T-cell (primary cell): ENCODE measurements at regions not wholly inside any gene's neighbourhood (a gene's known extent, or its start where the extent isn't known, plus 50 kb on each side); places are given as distances from the start of the nearest gene placed in this dataset.

Experiments used
- ATAC-seq, 4 experiments: fragments of 200-7000 bp in 3 of 4; fragments of 150-1000 bp in 1 of 4; cut with Tn5 transposase; replicated peaks in 1 of 4; 1 replicate in 3 of 4; 2 replicates in 1 of 4; pipeline ENCODE4 v1.10.0; 2021; ENCODE audit warnings: moderate library complexity in 3 of 4, mild to moderate bottlenecking in 2 of 4, moderate number of reproducible peaks in 1 of 4
- CTCF ChIA-PET, 2 donors: fragments of 300-600 bp; sonication (Branson Sonifier 250); formaldehyde crosslinking; loops; one replicate each; lab custom pipeline; 2022; ENCODE audit warnings: antibody characterized with exemption in 2 of 2; lab: Charles Lee
- POLR2A ChIA-PET, 2 donors: fragments of 300-600 bp; sonication (Branson Sonifier 250); formaldehyde crosslinking; loops; one replicate each; lab custom pipeline; 2022; ENCODE audit warnings: antibody characterized with exemption in 2 of 2; lab: Charles Lee
- DNase-seq, 35 experiments: peaks; one replicate each; pipeline versions ENCODE4 v3.0.0 to v3.0.0-alpha.2; 2013 to 2023
- H3K27ac ChIP-seq: one replicate; pipeline ENCODE4 v1.5.1; 2013; ENCODE audit warnings: low read length
- H3K27me3 ChIP-seq, 2 experiments: replicated peaks in 1 of 2; 1 replicate in 1 of 2; 2 replicates in 1 of 2; pipeline versions ENCODE4 v1.6.1 to v1.7.0; 2013; ENCODE audit warnings: low read length in 1 of 2, mixed read lengths in 1 of 2; ENCODE audit not compliant: control insufficient read depth in 2 of 2, insufficient read depth in 2 of 2; ENCODE audit errors: extremely low read depth in 1 of 2
- H3K36me3 ChIP-seq, 2 donors: 1 replicate in 1 of 2; 2 replicates in 1 of 2; pipeline versions ENCODE4 v1.6.1 to v1.7.0; 2013; ENCODE audit warnings: low read length in 1 of 2; ENCODE audit not compliant: control insufficient read depth in 2 of 2, insufficient read depth in 1 of 2; ENCODE audit errors: extremely low read depth in 1 of 2
- H3K4me1 ChIP-seq, 2 experiments: 1 replicate in 1 of 2; 2 replicates in 1 of 2; pipeline versions ENCODE4 v1.6.1 to v1.7.0; 2013; ENCODE audit warnings: low read length in 2 of 2, mixed read lengths in 1 of 2; ENCODE audit not compliant: insufficient read depth in 2 of 2, control insufficient read depth in 1 of 2; ENCODE audit errors: extremely low read depth in 1 of 2
- H3K4me3 ChIP-seq, 2 donors: 1 replicate in 1 of 2; 2 replicates in 1 of 2; pipeline versions ENCODE4 v1.5.1 to v1.7.0; 2013; ENCODE audit warnings: mild to moderate bottlenecking in 2 of 2, low read length in 1 of 2, moderate library complexity in 1 of 2; ENCODE audit not compliant: control insufficient read depth in 1 of 2; ENCODE audit errors: extremely low read depth in 1 of 2
- H3K9me3 ChIP-seq: 2 replicates; pipeline ENCODE4 v1.7.0; 2013
- H3K27ac Mint-ChIP-seq, 2 donors: one replicate each; pipeline ENCODE4 v1.8.0; 2020 to 2021; ENCODE audit warnings: mild to moderate bottlenecking in 2 of 2, mixed read lengths in 2 of 2
- H3K27me3 Mint-ChIP-seq, 2 donors: one replicate each; pipeline ENCODE4 v1.8.0; 2021 to 2022; ENCODE audit warnings: mixed read lengths in 2 of 2
- H3K36me3 Mint-ChIP-seq: one replicate; pipeline ENCODE4 v1.8.0; 2021; ENCODE audit warnings: mixed read lengths
- H3K4me1 Mint-ChIP-seq, 3 donors: one replicate each; pipeline ENCODE4 v1.8.0; 2020 to 2022; ENCODE audit warnings: mixed read lengths in 3 of 3, mild to moderate bottlenecking in 1 of 3
- H3K4me3 Mint-ChIP-seq, 3 donors: one replicate each; pipeline ENCODE4 v1.8.0; 2020 to 2022; ENCODE audit warnings: mild to moderate bottlenecking in 3 of 3, mixed read lengths in 3 of 3, moderate library complexity in 3 of 3
- H3K9me3 Mint-ChIP-seq, 3 donors: one replicate each; pipeline ENCODE4 v1.8.0; 2020 to 2022; ENCODE audit warnings: mixed read lengths in 3 of 3
- WGBS: methylation state at CpG from one replicate; pipeline ENCODE4 v1.1.5; 2013; ENCODE audit warnings: missing lambda C conversion rate; ENCODE audit not compliant: insufficient coverage; 5-methylcytosine and 5-hydroxymethylcytosine counted together

- ChIA-PET CTCF (no interaction called here), POLR2A (no interaction called here)
- Histone ChIP-seq H3K27ac (no peak overlapping the region), H3K36me3 (no peaks in the 10 kb centered on the region), H3K4me3 (no peak overlapping the region), H3K9me3 (no peaks in the 10 kb centered on the region), H3K27me3 (no peaks in the 10 kb centered on the region), H3K4me1 (no peaks in the 10 kb centered on the region)
- Mint-ChIP-seq H3K27me3 (peaks cover 0 to 6% of the 10 kb centered on the region in 2 donors), H3K9me3 (no peaks in the 10 kb centered on the region), H3K4me3 (no peak overlapping the region), H3K4me1 (no peaks in the 10 kb centered on the region), H3K27ac (no peak overlapping the region), H3K36me3 (no peaks in the 10 kb centered on the region)
- 80% methylated on average over 1 of the region's 3 CpGs for WGBS
- no peak for DNase-seq
- ATAC-seq = no peak
These were observed 170.4 kb upstream of the LRRN1 start for GRCh38 chr3:3628676-3629328.

- Mint-ChIP-seq H3K9me3 (no peaks in the 10 kb centered on the region), H3K36me3 (no peaks in the 10 kb centered on the region), H3K4me3 (no peak overlapping the region), H3K27ac (no peak overlapping the region), H3K27me3 (peaks cover 0 to 3% of the 10 kb centered on the region in 2 donors), H3K4me1 (no peaks in the 10 kb centered on the region)
- ChIA-PET CTCF (interaction anchor here in 1 of 2 donors (0.6 kb wide), 2 partner anchors 16 to 864 kb away, joined by 5 to 6 read pairs; no protein-coding TSS in a partner anchor), POLR2A (no interaction called here)
- no peak overlapping the region for H3K27ac ChIP-seq
- no peaks in the 10 kb centered on the region for H3K27me3 ChIP-seq
- H3K9me3 ChIP-seq = no peaks in the 10 kb centered on the region
- no peaks in the 10 kb centered on the region for H3K4me1 ChIP-seq
- ATAC-seq (no peak), DNase-seq (no peak)
- WGBS = no CpG with 5 or more reads among the region's 3 CpGs
- H3K4me3 ChIP-seq = no peak overlapping the region
- no peaks in the 10 kb centered on the region for H3K36me3 ChIP-seq
These were observed 172.1 kb upstream of the LRRN1 start for GRCh38 chr3:3627114-3627513.

- H3K36me3 Mint-ChIP-seq = no peaks in the 10 kb centered on the region
- no peak for ATAC-seq
- no peak for DNase-seq
- no peaks in the 10 kb centered on the region for H3K27me3 ChIP-seq
- no peak overlapping the region for H3K4me3 Mint-ChIP-seq
- no peaks in the 10 kb centered on the region for H3K9me3 ChIP-seq
- no peaks in the 10 kb centered on the region for H3K9me3 Mint-ChIP-seq
- H3K27me3 Mint-ChIP-seq = no peaks in the 10 kb centered on the region
- no peak overlapping the region for H3K27ac ChIP-seq
- H3K4me3 ChIP-seq = no peak overlapping the region
- no peaks in the 10 kb centered on the region for H3K36me3 ChIP-seq
- CTCF ChIA-PET = no interaction called here
- H3K4me1 ChIP-seq = no peaks in the 10 kb centered on the region
- no peaks in the 10 kb centered on the region for H3K4me1 Mint-ChIP-seq
- POLR2A ChIA-PET = no interaction called here
- 69% methylated on average over 2 of the region's 4 CpGs for WGBS
- H3K27ac Mint-ChIP-seq = no peak overlapping the region
These were observed 173.5 kb upstream of the LRRN1 start for GRCh38 chr3:3625544-3626271.

DNA sequence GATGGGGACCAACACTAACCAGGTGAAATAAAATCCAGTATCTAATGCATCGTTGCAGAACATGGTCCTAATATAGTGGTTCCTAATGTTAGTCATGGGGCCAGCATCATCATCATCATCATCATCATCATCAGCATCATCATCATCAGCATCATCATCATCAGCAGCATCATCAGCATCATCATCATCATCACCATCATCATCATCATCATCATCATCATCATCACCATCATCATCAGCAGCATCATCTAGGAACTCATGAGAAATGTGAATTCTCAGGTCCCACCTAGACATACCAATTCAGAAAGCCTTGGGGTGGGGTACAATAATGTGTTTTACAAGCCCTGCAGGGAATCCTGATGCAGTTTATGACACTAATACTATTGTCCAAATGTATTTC, 179.4 kb upstream of the LRRN1 start:
- Histone ChIP-seq H3K27ac (no peak overlapping the region), H3K36me3 (no peaks in the 10 kb centered on the region), H3K4me3 (no peak overlapping the region), H3K27me3 (no peaks in the 10 kb centered on the region), H3K4me1 (no peaks in the 10 kb centered on the region), H3K9me3 (no peaks in the 10 kb centered on the region)
- POLR2A ChIA-PET = no interaction called here
- WGBS = no CpG with 5 or more reads among the region's 1 CpG
- H3K36me3 Mint-ChIP-seq = no peaks in the 10 kb centered on the region
- H3K27me3 Mint-ChIP-seq = peaks cover 0 to 3% of the 10 kb centered on the region in 2 donors
- no peak overlapping the region for H3K27ac Mint-ChIP-seq
- CTCF ChIA-PET = no interaction called here
- ATAC-seq = no peak
- no peaks in the 10 kb centered on the region for H3K9me3 Mint-ChIP-seq
- H3K4me1 Mint-ChIP-seq = no peaks in the 10 kb centered on the region
- no peak for DNase-seq
- H3K4me3 Mint-ChIP-seq = no peak overlapping the region

GRCh38 chr3:3618623-3619022, 180.6 kb upstream of the LRRN1 start:
- H3K27ac ChIP-seq = no peak overlapping the region
- Mint-ChIP-seq H3K27me3 (peaks cover 0 to 3% of the 10 kb centered on the region in 2 donors), H3K4me1 (no peaks in the 10 kb centered on the region), H3K27ac (no peak overlapping the region), H3K36me3 (no peaks in the 10 kb centered on the region), H3K9me3 (no peaks in the 10 kb centered on the region), H3K4me3 (no peak overlapping the region)
- H3K36me3 ChIP-seq = no peaks in the 10 kb centered on the region
- H3K9me3 ChIP-seq = no peaks in the 10 kb centered on the region
- ChIA-PET CTCF (no interaction called here), POLR2A (no interaction called here)
- ATAC-seq (no peak), DNase-seq (no peak)
- no peaks in the 10 kb centered on the region for H3K27me3 ChIP-seq
- WGBS = no CpG with 5 or more reads among the region's 1 CpG
- H3K4me3 ChIP-seq = no peak overlapping the region
- no peaks in the 10 kb centered on the region for H3K4me1 ChIP-seq

DNA sequence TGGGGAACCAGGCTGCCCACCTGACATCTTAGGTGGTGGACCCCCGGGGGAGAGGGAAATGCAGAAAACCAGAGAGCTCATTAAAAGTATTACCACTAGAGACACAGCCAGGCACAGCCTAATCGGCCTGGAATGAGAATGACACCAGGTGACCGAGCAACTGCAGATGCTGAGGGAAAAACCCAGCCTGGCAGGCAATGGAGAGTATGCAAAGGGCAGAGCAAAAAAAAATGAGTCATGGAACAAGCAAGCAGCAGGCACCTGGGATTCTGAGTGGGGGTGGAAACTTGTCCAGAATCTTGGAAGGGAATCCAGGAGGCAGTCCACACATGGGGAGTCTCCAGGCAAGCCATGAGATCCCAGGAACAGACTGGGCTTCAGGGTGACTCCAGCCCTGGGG, 183.7 kb upstream of the LRRN1 start:
- Histone ChIP-seq H3K9me3 (no peaks in the 10 kb centered on the region), H3K27ac (no peak overlapping the region), H3K4me1 (no peaks in the 10 kb centered on the region), H3K4me3 (no peak overlapping the region), H3K27me3 (no peaks in the 10 kb centered on the region), H3K36me3 (no peaks in the 10 kb centered on the region)
- H3K36me3 Mint-ChIP-seq = no peaks in the 10 kb centered on the region
- DNase-seq (no peak), ATAC-seq (no peak)
- no peaks in the 10 kb centered on the region for H3K4me1 Mint-ChIP-seq
- ChIA-PET POLR2A (no interaction called here), CTCF (no interaction called here)
- H3K9me3 Mint-ChIP-seq = peaks cover 0 to 1% (median 0%) of the 10 kb centered on the region in 3 donors
- WGBS = 100% methylated on average over 1 of the region's 3 CpGs
- H3K27me3 Mint-ChIP-seq = peaks cover 0 to 3% of the 10 kb centered on the region in 2 donors
- H3K4me3 Mint-ChIP-seq = no peak overlapping the region
- H3K27ac Mint-ChIP-seq = no peak overlapping the region
